IPS-NIHi7 (cell line): ENCODE measurements at regions not wholly inside any gene's neighbourhood (a gene's known extent, or its start where the extent isn't known, plus 50 kb on each side); places are given as distances from the start of the nearest gene placed in this dataset.

Source experiments
- DNase-seq: peaks from one replicate; pipeline ENCODE4 v3.0.0; 2012; ENCODE audit warnings: mixed read lengths; ENCODE audit errors: extremely low spot score

GRCh38 chr3:194265996-194266964, 84.8 kb downstream of the CPN2 start:
- DNase-seq: no peak

- no peak for DNase-seq
Measured at GRCh38 chr3:194267744-194268653, 83.1 kb downstream of the CPN2 start.

GRCh38 chr3:194268654-194269512, 82.2 kb downstream of the CPN2 start:
- DNase-seq: no peak

GRCh38 chr3:194269610-194270145, 81.5 kb downstream of the CPN2 start:
- peak; percentile 92 for DNase-seq

GRCh38 chr3:194270627-194271459, 80.3 kb downstream of the CPN2 start:
- DNase-seq: no peak

- DNase-seq: no peak
Measured at GRCh38 chr3:194271460-194272035, 79.6 kb downstream of the CPN2 start.

- DNase-seq: no peak
Measured at GRCh38 chr3:194272221-194272620, 78.9 kb downstream of the CPN2 start.

- no peak for DNase-seq
Measured at GRCh38 chr3:194272861-194273742, 78.0 kb downstream of the CPN2 start.

- no peak for DNase-seq
Measured at GRCh38 chr3:194273743-194274310, 77.3 kb downstream of the CPN2 start.

- no peak for DNase-seq
Measured at GRCh38 chr3:194274424-194275085, 76.6 kb downstream of the CPN2 start.

GRCh38 chr3:194275291-194275690, 75.8 kb downstream of the CPN2 start:
- no peak for DNase-seq

- DNase-seq: no peak
Measured at GRCh38 chr3:194275721-194276120, 75.4 kb downstream of the CPN2 start.

GRCh38 chr3:194276768-194277103, 74.4 kb downstream of the CPN2 start:
- no peak for DNase-seq

GRCh38 chr3:194277104-194277785, 73.9 kb downstream of the CPN2 start:
- no peak for DNase-seq

- DNase-seq: no peak
Measured at GRCh38 chr3:194277786-194278130, 73.4 kb downstream of the CPN2 start.

- no peak for DNase-seq
Measured at GRCh38 chr3:194278186-194278845, 72.8 kb downstream of the CPN2 start.

GRCh38 chr3:194279101-194279500, 72.0 kb downstream of the CPN2 start:
- no peak for DNase-seq
